ENCODE measurements at regions not wholly inside any gene's neighbourhood (a gene's known extent, or its start where the extent isn't known, plus 50 kb on each side); places are given as distances from the start of the nearest gene placed in this dataset.

GRCh38 chr7:27315066-27315465 is 72.5 kb downstream of the EVX1 start:
- POLR2A ChIA-PET, result no interaction called here
- WGBS (ENCODE audit: insufficient coverage), result 100% methylated on average over 4 of the region's 5 CpGs
- Histone ChIP-seq H3K4me1 (ENCODE audit: control extremely low read depth in 1 of 4, control insufficient read depth in 4 of 4, insufficient read depth in 4 of 4, low read length in 3 of 4) (peaks cover 0 to 16% (median 1%) of the 10 kb centered on the region in 4 experiments), H3K27me3 (replicated peaks in 2 of 5; ENCODE audit: control insufficient read depth in 4 of 5, insufficient read depth in 5 of 5, low read length in 4 of 5) (peaks cover 0 to 4% (median 3%) of the 10 kb centered on the region in 5 experiments), H3K27ac (ENCODE audit: insufficient read depth in 1 of 2, low read depth in 1 of 2, low read length in 2 of 2, poor library complexity in 1 of 2, severe bottlenecking in 2 of 2) (no peak overlapping the region), H3K4me3 (ENCODE audit: control insufficient read depth in 1 of 7, extremely low read depth in 1 of 7, insufficient read depth in 4 of 7, low read depth in 2 of 7, low read length in 6 of 7) (no peak overlapping the region), H3K36me3 (ENCODE audit: control insufficient read depth in 4 of 4, insufficient read depth in 4 of 4, low read length in 3 of 4) (no peaks in the 10 kb centered on the region), H3K9me3 (ENCODE audit: control extremely low read depth in 1 of 5, control insufficient read depth in 4 of 5, insufficient read depth in 2 of 5, low read depth in 1 of 5, low read length in 4 of 5) (peaks cover under 1 to 4% (median 3%) of the 10 kb centered on the region in 5 experiments)
- no peak for DNase-seq
- CTCF ChIA-PET, result no interaction called here

DNA sequence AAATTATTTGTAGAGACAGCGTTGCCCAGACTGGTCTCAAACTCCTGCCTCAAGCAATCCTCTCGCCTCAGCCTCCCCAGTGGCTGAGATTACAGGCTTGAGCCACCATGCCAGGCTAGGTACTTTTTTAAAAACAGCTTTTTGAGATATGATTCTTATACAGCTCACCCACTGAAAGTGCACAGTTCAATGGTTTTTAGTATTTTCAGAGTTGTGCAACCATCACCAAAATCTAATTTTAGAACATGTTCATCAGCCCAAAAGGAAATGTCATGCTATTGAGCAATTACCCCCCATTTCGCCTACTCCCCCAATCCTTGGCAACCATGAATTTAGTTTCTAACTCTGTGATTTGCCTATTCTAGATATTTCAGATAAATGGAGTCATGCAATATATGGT is 73.7 kb downstream of the EVX1 start:
- CTCF ChIA-PET, result no interaction called here
- Histone ChIP-seq H3K4me3 (ENCODE audit: control insufficient read depth in 1 of 7, extremely low read depth in 1 of 7, insufficient read depth in 4 of 7, low read depth in 2 of 7, low read length in 6 of 7) (no peak overlapping the region), H3K27me3 (replicated peaks in 2 of 5; ENCODE audit: control insufficient read depth in 4 of 5, insufficient read depth in 5 of 5, low read length in 4 of 5) (peaks cover 0 to 4% (median 3%) of the 10 kb centered on the region in 5 experiments), H3K4me1 (ENCODE audit: control extremely low read depth in 1 of 4, control insufficient read depth in 4 of 4, insufficient read depth in 4 of 4, low read length in 3 of 4) (peaks cover 0 to 16% (median 1%) of the 10 kb centered on the region in 4 experiments), H3K36me3 (ENCODE audit: control insufficient read depth in 4 of 4, insufficient read depth in 4 of 4, low read length in 3 of 4) (no peaks in the 10 kb centered on the region), H3K27ac (ENCODE audit: insufficient read depth in 1 of 2, low read depth in 1 of 2, low read length in 2 of 2, poor library complexity in 1 of 2, severe bottlenecking in 2 of 2) (no peak overlapping the region), H3K9me3 (ENCODE audit: control extremely low read depth in 1 of 5, control insufficient read depth in 4 of 5, insufficient read depth in 2 of 5, low read depth in 1 of 5, low read length in 4 of 5) (peaks cover 2 to 4% (median 3%) of the 10 kb centered on the region in 5 experiments)
- POLR2A ChIA-PET, result no interaction called here
- 40% methylated on average over 1 of the region's 3 CpGs for WGBS (ENCODE audit: insufficient coverage)
- DNase-seq, result peak in 1 of 3 donors; percentile 27

DNA sequence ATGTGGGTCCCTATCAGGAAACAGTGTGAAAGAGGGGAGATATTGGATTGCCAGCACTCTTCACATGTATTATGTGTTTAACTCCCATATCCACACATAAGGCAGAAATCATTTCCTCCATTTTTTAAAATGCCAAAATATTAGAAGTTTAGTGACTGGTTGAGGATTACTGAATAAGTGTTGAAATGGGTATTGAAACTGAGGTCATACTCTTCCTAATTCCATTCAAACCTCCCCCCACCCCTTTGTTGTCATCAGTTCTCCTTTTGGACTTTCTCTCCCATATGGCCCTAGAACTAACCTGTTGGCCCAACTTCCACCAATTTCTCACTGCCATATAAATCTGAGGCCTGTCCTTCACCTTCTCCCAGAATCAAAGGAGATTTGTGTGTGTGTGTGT is 81.6 kb downstream of the EVX1 start:
- Histone ChIP-seq H3K36me3 (ENCODE audit: control insufficient read depth in 4 of 4, insufficient read depth in 4 of 4, low read length in 3 of 4) (no peaks in the 10 kb centered on the region), H3K4me1 (ENCODE audit: control extremely low read depth in 1 of 4, control insufficient read depth in 4 of 4, insufficient read depth in 4 of 4, low read length in 3 of 4) (no peaks in the 10 kb centered on the region), H3K4me3 (ENCODE audit: control insufficient read depth in 1 of 7, extremely low read depth in 1 of 7, insufficient read depth in 4 of 7, low read depth in 2 of 7, low read length in 6 of 7) (no peak overlapping the region), H3K9me3 (ENCODE audit: control extremely low read depth in 1 of 5, control insufficient read depth in 4 of 5, insufficient read depth in 2 of 5, low read depth in 1 of 5, low read length in 4 of 5) (peaks cover 0 to 2% (median 0%) of the 10 kb centered on the region in 5 experiments), H3K27me3 (replicated peaks in 2 of 5; ENCODE audit: control insufficient read depth in 4 of 5, insufficient read depth in 5 of 5, low read length in 4 of 5) (peaks cover 0 to 8% (median 0%) of the 10 kb centered on the region in 5 experiments), H3K27ac (ENCODE audit: insufficient read depth in 1 of 2, low read depth in 1 of 2, low read length in 2 of 2, poor library complexity in 1 of 2, severe bottlenecking in 2 of 2) (no peak overlapping the region)
- POLR2A ChIA-PET, result no interaction called here
- DNase-seq, result no peak
- CTCF ChIA-PET, result no interaction called here

GRCh38 chr7:27329909-27330308 is 87.3 kb downstream of the EVX1 start:
- 78% methylated on average over 1 of the region's 1 CpG for WGBS (ENCODE audit: insufficient coverage)
- no peak overlapping the region for H3K27ac ChIP-seq (ENCODE audit: insufficient read depth in 1 of 2, low read depth in 1 of 2, low read length in 2 of 2, poor library complexity in 1 of 2, severe bottlenecking in 2 of 2)
- no peaks in the 10 kb centered on the region for H3K4me1 ChIP-seq (ENCODE audit: control extremely low read depth in 1 of 4, control insufficient read depth in 4 of 4, insufficient read depth in 4 of 4, low read length in 3 of 4)
- H3K27me3 ChIP-seq (replicated peaks in 2 of 5; ENCODE audit: control insufficient read depth in 4 of 5, insufficient read depth in 5 of 5, low read length in 4 of 5), result peaks cover 0 to 8% (median 0%) of the 10 kb centered on the region in 5 experiments
- ChIA-PET CTCF (no interaction called here), POLR2A (no interaction called here)
- no peak for DNase-seq
- H3K36me3 ChIP-seq (ENCODE audit: control insufficient read depth in 4 of 4, insufficient read depth in 4 of 4, low read length in 3 of 4), result no peaks in the 10 kb centered on the region
- no peak overlapping the region for H3K4me3 ChIP-seq (ENCODE audit: control insufficient read depth in 1 of 7, extremely low read depth in 1 of 7, insufficient read depth in 4 of 7, low read depth in 2 of 7, low read length in 6 of 7)
- peaks cover 0 to 8% (median 4%) of the 10 kb centered on the region in 5 experiments for H3K9me3 ChIP-seq (ENCODE audit: control extremely low read depth in 1 of 5, control insufficient read depth in 4 of 5, insufficient read depth in 2 of 5, low read depth in 1 of 5, low read length in 4 of 5)

GRCh38 chr7:27339478-27339877 is 96.9 kb downstream of the EVX1 start:
- Histone ChIP-seq H3K4me3 (ENCODE audit: control insufficient read depth in 1 of 7, extremely low read depth in 1 of 7, insufficient read depth in 4 of 7, low read depth in 2 of 7, low read length in 6 of 7) (no peak overlapping the region), H3K9me3 (ENCODE audit: control extremely low read depth in 1 of 5, control insufficient read depth in 4 of 5, insufficient read depth in 2 of 5, low read depth in 1 of 5, low read length in 4 of 5) (no peaks in the 10 kb centered on the region), H3K27me3 (replicated peaks in 2 of 5; ENCODE audit: control insufficient read depth in 4 of 5, insufficient read depth in 5 of 5, low read length in 4 of 5) (no peaks in the 10 kb centered on the region), H3K27ac (ENCODE audit: insufficient read depth in 1 of 2, low read depth in 1 of 2, low read length in 2 of 2, poor library complexity in 1 of 2, severe bottlenecking in 2 of 2) (no peak overlapping the region), H3K36me3 (ENCODE audit: control insufficient read depth in 4 of 4, insufficient read depth in 4 of 4, low read length in 3 of 4) (no peaks in the 10 kb centered on the region), H3K4me1 (ENCODE audit: control extremely low read depth in 1 of 4, control insufficient read depth in 4 of 4, insufficient read depth in 4 of 4, low read length in 3 of 4) (peaks cover 0 to 16% (median 4%) of the 10 kb centered on the region in 4 experiments)
- CTCF ChIA-PET, result no interaction called here
- WGBS (ENCODE audit: insufficient coverage), result no CpG with 5 or more reads among the region's 2 CpGs
- POLR2A ChIA-PET, result interaction anchor here (0.6 kb wide), 1 partner anchor 891 kb away, joined by 5 read pairs; no protein-coding TSS in a partner anchor
- DNase-seq, result peak; percentile 79 to 92 (median 91)

GRCh38 chr7:27344471-27344870 is 101.9 kb downstream of the EVX1 start:
- no peaks in the 10 kb centered on the region for H3K9me3 ChIP-seq (ENCODE audit: control extremely low read depth in 1 of 5, control insufficient read depth in 4 of 5, insufficient read depth in 2 of 5, low read depth in 1 of 5, low read length in 4 of 5)
- no peak overlapping the region for H3K4me3 ChIP-seq (ENCODE audit: control insufficient read depth in 1 of 7, extremely low read depth in 1 of 7, insufficient read depth in 4 of 7, low read depth in 2 of 7, low read length in 6 of 7)
- DNase-seq, result no peak
- no peaks in the 10 kb centered on the region for H3K27me3 ChIP-seq (replicated peaks in 2 of 5; ENCODE audit: control insufficient read depth in 4 of 5, insufficient read depth in 5 of 5, low read length in 4 of 5)
- CTCF ChIA-PET, result interaction anchor here (0.8 to 1.2 kb wide), 2 partner anchors 9 to 10 kb away, joined by 3 read pairs; no protein-coding TSS in a partner anchor
- no peaks in the 10 kb centered on the region for H3K36me3 ChIP-seq (ENCODE audit: control insufficient read depth in 4 of 4, insufficient read depth in 4 of 4, low read length in 3 of 4)
- no peak overlapping the region for H3K27ac ChIP-seq (ENCODE audit: insufficient read depth in 1 of 2, low read depth in 1 of 2, low read length in 2 of 2, poor library complexity in 1 of 2, severe bottlenecking in 2 of 2)
- H3K4me1 ChIP-seq (ENCODE audit: control extremely low read depth in 1 of 4, control insufficient read depth in 4 of 4, insufficient read depth in 4 of 4, low read length in 3 of 4), result peaks cover 0 to 15% (median 4%) of the 10 kb centered on the region in 4 experiments
- POLR2A ChIA-PET, result no interaction called here

GRCh38 chr7:27345164-27345887 is 102.7 kb downstream of the EVX1 start:
- CTCF ChIA-PET, result interaction anchor here (0.8 to 1.2 kb wide), 2 partner anchors 8 to 11 kb away, joined by 3 read pairs; no protein-coding TSS in a partner anchor
- POLR2A ChIA-PET, result interaction anchor here (0.6 kb wide), 2 partner anchors 24 to 1731 kb away, joined by 3 read pairs; no protein-coding TSS in a partner anchor
- 70% methylated on average over 2 of the region's 3 CpGs for WGBS (ENCODE audit: insufficient coverage)

More at GRCh38 chr7:27345164-27345887, 102.7 kb downstream of the EVX1 start:
- DNase-seq, result peak; percentile 11 to 72 (median 67)
- no peaks in the 10 kb centered on the region for H3K36me3 ChIP-seq (ENCODE audit: control insufficient read depth in 4 of 4, insufficient read depth in 4 of 4, low read length in 3 of 4)
- H3K4me3 ChIP-seq (ENCODE audit: control insufficient read depth in 1 of 7, extremely low read depth in 1 of 7, insufficient read depth in 4 of 7, low read depth in 2 of 7, low read length in 6 of 7), result no peak overlapping the region
- peaks cover 0 to 7% (median 0%) of the 10 kb centered on the region in 4 experiments for H3K4me1 ChIP-seq (ENCODE audit: control extremely low read depth in 1 of 4, control insufficient read depth in 4 of 4, insufficient read depth in 4 of 4, low read length in 3 of 4)
- H3K27me3 ChIP-seq (replicated peaks in 2 of 5; ENCODE audit: control insufficient read depth in 4 of 5, insufficient read depth in 5 of 5, low read length in 4 of 5), result no peaks in the 10 kb centered on the region
- H3K27ac ChIP-seq (ENCODE audit: insufficient read depth in 1 of 2, low read depth in 1 of 2, low read length in 2 of 2, poor library complexity in 1 of 2, severe bottlenecking in 2 of 2), result no peak overlapping the region
- H3K9me3 ChIP-seq (ENCODE audit: control extremely low read depth in 1 of 5, control insufficient read depth in 4 of 5, insufficient read depth in 2 of 5, low read depth in 1 of 5, low read length in 4 of 5), result no peaks in the 10 kb centered on the region
